OCI-M2 (cell line): ENCODE measurements at regions not wholly inside any gene's neighbourhood (a gene's known extent, or its start where the extent isn't known, plus 50 kb on each side); places are given as distances from the start of the nearest gene placed in this dataset.

ENCODE experiments used
- DNase-seq: peaks from one replicate; lab custom pipeline; 2025; ENCODE audit not compliant: unreplicated experiment; lab: John Stamatoyannopoulos, UW

DNA sequence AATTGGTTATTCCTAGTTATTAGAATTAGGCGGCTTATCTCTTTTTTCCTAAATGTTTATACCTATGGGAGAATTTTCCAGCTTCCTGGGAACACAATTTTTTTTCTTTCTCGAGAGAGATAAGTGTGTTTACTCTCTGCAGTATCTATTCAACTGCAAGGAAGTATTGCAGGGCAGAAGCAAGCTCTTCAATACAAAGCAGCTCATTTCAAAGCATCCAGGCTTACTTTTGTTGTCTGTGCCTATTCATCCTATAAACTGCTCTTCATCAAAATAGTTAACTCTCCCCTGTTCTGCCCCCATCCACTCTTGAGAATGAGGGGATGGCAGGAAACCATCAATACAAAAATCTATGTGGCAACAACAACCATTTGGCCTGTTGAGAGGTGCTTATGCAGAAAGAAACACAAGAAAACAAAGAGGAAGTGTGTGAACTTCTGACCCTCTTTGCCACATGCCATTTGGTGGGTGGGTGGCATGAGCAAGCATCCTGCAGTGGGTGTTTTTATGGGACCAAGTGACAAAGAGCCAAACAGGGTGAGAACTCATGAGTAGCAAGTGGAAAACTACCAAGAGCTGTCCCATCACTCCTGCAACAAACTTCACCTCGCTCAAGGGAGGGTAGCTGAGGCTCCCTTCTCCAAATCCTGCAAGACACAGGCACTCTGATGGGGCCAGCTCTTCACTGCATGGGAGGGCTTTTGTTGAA is 50.6 kb upstream of the MRPS6 start:
- no peak for DNase-seq

DNA sequence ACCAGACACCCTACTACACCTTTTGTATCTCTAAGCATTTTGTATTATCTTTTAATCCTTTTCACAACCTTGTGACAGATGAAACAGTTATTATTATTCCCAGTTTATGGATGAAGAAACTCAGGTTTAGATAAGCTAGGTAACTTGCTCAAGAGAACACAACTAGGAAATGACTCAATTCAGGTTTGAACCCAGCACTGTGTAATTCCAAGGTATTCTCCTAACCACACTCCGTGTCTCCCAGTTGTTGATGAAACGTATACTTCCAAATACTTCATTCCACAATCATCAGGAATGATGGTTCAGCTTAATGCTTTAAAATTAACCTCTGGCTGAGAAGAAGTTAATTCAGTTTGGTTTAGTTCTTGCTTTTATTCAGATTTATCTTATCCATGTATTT is 51.7 kb upstream of the MRPS6 start:
- DNase-seq, result no peak

DNA sequence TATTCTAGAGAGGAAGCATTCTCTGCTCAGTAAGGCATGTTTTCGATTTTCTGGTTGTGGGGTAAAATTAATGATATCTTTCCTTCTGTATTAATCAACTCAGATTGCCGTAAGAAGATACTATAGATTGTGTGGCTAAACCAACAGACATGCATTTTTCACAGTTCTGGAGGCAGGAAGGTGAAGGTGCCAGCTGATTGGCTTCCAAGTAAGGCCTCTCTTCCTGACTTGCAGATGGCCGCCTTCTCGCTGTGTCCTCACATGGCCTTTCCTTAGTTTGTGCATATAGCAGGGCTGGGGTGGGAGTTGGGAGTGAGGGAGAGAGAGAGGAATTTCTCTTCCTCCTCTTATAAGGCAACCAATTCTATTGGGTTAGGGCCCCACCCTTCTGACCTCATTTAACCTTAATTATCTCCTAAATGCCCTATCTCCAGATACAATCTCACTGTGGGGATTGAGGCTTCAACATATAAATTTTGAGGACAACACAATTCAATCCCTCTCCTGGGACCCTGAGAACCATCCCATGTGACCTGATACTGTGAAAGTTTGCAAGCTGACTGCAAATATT is 52.3 kb upstream of the MRPS6 start:
- no peak for DNase-seq

DNA sequence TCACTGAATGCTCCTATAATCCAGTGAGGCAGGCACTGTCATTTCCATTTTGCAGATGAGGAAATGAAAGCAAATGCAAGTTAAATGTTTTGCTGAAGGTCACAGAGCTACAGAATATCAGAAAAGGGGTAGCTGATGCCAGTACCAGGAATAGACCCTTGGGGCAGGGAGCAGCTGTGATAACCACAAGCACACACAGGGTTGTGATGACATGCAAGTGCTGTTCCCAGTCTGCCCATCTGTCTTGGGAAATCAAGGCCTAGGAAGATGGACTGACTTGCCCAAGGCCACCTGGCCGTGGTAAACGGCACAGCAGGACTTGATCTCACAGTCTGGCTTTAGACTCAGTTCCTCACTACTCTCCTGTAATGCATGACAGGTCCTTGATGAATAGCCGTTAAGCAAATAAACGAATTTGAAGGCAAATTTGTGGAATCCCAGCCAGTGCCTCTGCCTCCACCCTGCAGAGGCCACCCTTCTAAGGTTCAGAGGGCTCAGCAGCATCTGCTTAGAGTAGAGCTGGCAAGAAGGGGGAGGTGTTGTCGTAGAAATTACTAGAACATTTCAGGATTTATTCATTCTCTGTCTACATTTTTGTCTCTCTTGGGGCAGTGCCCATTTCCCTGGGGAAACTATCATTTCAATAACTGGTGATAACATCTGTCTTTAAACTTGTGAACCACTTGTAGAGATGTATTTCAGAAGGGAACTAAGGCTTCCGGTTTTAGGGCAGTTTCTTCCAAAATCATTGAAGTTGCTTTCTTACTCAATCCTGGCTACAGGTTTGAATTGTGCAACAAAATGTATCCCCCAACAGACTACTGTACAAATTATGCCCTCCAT is 53.2 kb upstream of the MRPS6 start:
- no peak for DNase-seq

DNA sequence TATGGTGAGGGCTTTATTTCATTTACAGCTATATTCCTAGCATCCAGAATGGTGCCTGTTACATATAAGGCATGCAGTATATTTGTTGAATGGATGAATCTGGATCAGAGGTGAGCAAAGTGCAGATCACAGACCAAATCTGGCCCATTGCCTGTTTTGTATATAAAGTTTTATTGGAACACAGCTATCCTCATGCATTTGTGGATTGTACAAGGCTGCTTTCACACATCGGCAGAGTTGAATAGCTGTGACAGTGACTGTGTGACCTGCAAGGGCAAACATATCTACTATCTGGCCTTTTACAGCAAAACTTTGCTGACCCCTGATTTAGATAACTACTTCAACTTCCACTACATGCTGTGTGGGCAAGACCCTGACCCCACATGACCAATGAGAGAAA is 54.0 kb upstream of the MRPS6 start:
- DNase-seq, result no peak

DNA sequence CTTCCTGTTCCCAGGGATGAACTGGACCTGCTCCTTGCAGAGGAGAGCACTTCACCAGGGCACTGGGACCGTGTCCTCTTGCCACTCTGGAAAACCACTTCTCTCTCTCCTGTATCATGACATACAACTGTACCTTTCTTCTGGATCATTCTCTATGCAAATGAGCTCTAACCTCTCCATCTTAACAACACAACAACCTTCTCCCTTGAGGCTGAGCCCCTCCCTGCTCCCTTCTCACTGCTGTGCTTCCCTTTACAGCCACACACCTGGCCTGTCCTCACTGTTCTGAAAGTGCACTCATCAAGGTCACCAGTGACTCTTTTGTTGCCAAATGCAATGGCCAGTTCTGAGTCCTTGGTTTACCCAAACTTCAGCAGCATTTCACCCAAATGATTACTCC is 54.5 kb upstream of the MRPS6 start:
- DNase-seq, result no peak

DNA sequence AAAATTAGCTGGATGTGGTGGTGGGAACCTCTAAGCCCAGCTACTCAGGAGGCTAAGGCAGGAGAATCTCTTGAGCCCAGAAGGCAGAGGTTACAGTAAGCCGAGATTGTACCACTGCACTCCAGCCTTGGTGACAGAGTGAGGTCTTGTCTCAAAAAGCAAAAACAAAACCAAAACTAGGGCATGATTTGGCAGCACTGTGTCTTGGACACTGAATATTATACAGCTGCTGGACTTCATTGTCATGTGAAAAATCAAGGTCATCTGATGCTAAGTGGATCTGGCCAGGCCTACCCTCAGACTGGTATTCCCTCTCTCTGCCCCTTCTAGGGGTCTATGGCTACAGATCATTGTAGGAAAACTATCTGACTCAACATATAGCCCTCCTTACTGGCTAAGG is 55.2 kb upstream of the MRPS6 start:
- no peak for DNase-seq

DNA sequence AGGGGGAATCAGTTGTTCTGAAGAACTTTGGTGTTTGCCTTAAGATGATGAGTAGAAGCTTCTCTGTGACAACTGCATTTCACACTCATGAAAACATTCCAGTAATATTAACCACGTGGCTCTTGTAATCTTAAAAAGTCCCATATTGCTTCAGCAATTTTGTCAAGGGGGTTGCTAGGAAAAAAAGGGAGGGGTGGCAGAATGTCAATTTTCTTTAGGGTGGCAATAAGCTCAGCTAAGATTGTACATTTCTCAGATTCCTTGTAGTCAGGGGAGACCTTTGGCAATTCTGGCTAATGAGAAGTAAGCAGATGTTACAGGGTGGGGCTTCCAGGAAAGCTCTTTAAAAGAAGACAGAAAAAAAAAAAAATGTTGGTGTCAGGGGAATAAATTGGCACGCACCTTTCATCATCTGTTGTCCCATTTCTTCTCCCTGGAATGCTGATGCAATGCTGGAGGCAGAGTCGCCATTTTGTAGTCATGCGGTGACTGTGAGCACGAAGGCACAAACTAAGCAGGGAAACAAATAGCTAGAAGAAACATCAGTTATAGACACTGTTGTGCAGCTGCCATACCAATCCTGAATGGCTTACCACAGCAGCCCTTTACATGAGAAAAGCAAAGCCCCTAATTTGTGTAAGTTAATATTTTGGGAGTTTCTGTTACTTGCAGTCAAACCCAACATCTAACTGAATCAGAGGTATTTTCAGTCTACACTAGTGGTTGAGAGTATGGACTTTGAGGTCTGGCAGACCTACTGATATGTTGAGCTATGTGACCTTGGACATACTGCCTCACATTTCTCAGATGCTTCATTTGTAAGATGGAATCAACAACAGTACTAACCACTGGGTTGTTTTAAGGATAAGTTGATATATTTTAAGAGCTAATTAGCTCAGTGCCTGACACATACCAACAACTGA is 56.1 kb upstream of the MRPS6 start:
- no peak for DNase-seq

DNA sequence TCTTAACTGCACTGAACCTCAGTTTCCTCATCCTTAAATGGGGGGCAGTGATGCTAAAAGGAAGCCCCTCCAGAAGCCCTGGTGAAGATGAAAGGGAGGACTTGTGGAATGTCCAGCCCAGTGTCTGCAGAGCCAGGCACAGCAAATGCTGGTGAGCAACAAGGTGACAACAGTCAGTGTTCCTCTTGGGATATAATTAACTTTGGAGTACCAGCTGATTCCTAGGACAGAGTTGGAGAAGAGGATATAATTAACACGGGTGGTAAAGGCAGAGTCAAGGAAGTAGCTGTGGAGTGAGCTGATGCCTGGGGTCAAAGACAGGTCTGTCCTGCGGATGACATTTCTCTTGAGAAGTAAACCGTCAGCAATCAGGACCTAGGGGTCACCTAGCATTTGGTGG is 60.7 kb upstream of the MRPS6 start:
- no peak for DNase-seq

DNA sequence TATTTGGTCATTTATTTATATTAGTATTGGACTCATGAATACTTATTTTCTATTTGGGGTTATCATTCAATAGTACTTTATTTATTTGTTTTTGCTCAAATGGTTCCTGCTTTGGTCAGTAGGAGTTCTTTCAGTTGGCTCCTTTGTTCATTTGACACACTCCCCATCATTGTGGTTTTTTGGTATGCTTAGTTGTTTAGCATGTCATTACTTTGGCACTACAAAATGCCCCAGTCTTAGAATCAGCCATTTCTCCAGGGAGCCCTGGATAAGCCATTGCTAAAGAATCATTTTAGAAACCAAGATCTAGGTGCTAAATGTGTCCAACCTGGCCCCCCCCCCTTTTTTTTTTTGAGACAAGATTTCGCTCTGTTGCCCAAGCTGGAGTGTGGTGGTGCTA is 61.7 kb upstream of the MRPS6 start:
- DNase-seq, result no peak

DNA sequence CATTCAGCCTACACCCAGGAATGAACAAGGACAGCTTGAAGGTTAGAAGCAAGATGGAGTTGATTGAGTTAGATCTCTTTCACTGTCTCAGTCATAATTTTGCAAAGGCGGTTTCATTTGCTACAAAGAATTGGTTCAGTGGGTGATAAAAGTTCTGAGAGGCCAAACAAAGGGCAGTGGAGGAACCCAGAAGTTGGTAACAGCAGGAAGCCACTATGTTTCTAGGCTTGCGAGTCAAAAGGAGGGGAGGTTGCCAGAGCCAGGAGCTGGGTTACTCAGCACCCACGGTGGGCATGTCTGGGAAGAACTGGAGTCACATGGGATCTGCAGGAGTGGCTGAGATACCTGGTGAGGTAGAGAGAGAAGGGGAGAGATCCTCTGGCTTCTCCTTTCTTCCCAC is 64.2 kb upstream of the MRPS6 start:
- DNase-seq, result no peak

DNA sequence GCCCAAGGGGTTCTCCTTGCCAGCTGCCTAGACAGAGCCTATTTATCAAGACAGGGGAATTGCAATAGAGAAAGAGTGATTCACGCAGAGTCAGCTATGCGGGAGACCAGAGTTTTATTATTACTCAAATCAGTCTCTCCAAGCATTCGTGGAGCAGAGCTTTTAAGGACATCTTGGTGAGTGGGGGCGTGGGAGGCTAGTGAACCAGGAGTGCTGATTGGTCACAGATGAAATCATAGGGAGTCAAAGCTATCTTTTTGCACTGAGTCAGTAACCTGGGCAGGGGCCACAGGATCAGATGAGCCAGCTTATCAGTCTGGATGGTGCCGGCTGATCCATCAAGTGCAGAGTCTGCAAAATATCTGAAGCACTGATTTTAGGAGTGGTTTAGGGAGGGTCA is 64.8 kb upstream of the MRPS6 start:
- no peak for DNase-seq

DNA sequence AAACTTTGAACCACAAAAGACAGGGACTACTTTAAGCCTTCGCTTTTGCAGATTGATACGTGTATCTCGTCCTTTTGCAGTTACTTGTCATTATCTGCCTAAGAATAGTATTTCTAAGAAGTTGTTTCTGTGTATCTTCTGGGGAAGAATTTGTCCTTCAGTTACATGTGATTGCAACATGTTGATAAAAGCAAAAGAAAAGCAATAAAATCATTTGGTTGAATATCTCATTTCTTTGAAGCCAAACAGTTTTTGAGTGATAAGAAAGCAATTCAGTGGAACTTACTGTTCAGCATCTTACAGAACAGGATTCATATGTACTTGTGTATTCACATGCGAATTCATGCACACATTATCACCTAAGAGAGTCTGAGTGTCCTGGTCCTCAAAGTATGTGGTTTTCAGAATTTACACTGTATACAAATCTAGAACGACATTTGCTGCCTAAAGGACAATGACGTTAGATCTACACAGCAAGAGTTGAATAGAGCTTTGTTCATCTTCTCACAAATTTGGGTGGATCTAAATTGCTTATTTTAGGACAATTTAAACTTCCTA is 66.7 kb upstream of the MRPS6 start:
- DNase-seq, result no peak

DNA sequence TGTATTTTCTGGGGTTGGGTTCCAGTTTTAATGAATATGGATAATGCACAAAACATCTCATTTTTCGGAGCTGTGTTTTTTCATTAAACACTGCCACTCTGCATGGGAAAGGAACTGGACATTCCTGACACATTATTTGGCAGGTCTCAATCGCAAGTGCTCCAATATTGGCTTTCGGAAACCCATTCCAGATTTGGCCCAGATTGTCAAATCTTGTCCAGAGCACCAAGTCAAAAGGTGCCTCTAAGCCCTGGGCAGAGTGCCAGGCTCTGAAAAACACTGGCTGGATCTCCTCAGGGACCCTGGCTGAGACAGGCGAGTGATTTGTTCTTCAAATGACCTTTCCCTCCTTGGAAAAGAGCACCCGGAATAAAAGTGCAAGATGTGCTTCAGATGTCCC is 68.4 kb upstream of the MRPS6 start:
- no peak for DNase-seq

DNA sequence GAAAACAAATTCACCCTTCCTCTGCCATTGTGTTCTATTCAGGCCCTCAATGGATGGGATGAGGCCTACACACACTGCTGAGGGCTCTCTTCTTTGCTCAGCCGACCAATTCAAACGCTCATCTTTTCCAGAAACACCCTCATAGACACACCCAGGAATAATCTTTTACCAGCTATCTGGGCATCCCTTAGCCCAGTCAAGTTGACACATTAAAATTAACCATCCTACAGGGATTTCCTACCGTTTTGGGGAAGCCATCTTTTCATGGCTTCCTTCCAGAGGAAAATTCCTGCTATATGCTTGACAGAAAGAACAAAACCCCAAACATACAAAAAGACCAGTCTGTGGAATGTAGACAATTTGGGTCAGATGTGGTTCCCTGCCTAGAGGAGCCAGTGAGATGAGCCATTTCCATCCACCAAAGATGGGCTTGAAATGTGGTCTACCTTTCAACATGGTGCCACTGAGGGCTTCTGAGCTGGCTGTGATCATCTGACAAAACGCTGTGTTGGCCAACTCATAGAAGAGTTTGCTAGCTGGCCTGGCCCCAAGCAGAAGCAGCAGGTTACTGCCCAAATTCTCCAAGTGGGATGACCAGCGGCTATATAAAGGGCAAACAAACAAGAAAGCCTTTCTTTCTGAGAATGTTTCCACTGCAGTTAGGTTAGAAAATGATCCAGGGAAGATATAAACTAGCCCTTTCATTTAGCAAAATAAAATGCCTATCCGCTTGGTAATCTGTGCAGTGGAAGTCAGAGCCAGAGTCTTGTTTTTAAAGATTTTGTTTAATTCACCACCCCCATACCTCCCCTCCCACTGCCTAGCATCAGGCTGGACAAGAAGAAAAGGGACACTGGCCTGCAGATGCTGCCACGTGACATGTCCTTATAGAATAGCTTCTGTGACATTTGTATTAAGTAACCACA is 69.1 kb upstream of the MRPS6 start:
- DNase-seq, result no peak

DNA sequence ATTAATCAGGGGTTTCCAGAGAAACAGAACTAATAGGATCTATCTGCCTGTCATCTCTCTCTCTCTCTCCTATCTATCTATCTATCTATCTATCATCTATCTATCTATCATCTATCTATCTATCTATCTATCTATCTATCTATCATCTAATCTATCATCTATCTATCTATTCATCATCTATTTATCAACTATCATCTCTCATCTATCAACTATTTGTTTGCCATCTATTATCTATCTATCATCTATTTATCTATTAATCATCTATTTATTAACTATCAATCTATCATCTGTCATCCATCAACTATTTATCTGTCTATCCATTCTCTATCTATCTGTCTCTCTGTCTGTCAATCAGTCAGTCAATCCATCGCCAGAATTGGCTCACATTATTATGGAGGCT is 70.0 kb upstream of the MRPS6 start:
- no peak for DNase-seq

DNA sequence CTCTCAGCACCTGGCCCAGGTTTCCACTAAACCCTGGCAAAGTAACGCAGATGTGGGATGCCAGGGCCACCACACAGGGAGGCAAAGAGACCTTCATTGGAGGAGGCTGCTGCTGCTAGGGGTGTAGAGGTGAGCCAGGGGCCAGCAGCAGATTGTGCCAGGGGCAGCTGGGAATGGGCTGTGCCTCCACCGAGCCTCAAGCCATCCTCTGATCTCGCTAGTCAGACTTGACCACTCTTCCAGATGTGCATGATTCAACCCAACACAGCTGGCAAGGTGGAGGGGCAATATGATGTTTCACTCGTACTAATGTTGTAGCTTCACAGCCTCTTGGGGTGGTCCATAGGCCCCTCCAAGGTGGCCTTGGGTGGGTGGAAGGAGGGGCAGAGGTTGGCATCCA is 73.0 kb upstream of the MRPS6 start:
- DNase-seq, result no peak

DNA sequence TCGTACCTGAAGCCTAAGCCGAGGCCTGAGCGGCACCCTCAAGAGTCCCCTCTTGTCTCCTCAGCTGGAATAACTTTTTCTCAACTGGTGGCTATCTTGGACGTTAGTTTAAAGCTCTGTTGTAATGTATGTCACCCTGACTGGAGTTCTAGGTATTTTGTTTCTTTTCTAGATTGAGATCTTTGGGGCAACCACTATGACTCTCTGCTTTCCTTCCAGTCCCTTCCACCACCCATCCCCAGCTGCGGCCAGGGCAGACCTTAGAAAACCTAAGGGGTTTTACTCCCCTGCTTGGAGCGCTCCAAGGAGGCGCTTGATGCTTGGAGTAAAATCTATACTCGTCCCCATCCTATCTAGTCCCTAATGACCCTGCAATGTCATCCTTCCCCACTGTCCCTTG is 74.6 kb upstream of the MRPS6 start:
- no peak for DNase-seq

DNA sequence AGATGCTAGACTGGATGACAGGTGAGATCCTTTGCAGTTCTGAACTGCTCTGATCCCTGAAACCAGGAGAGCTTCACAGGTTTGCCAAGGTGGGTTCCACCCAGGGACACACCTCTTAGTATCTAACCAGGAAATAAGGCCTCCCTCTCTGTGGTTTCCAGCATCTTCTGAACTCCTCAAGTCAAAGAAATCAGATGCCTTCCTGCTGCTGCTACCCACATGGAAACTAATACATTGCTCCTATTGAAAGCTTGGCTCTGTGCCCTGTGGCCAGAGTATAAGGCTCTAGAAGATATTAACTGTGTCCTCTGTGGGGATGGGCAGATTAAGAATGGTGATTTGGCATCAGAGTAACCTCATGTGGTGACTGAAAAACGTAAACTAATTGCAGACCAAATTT is 75.0 kb upstream of the MRPS6 start:
- no peak for DNase-seq

DNA sequence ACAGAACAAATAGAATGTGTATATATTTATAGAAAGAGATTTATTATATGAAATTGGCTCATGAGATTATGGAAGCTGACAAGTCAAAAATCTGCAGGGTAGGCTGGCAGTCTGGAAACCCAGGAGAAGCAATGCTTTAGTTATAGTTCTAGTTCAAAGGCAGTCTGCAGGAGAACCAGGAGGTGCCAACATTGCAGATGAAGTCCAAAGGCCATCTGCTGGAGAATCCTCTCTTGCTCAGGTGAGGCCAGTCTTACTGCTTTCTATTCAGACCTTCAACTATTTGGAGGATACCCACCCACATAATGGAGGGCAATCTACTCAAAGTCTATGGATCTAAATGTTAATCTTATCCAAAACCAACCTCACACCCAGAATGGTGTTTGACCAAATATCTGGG is 75.9 kb upstream of the MRPS6 start:
- no peak for DNase-seq
